ENCODE measurements at regions not wholly inside any gene's neighbourhood (a gene's known extent, or its start where the extent isn't known, plus 50 kb on each side); places are given as distances from the start of the nearest gene placed in this dataset.

GRCh38 chr5:68548959-68549676 lies 333.6 kb downstream of the PIK3R1 start (continued):
- TF ChIP-seq TEAD2 (CRISPR knock-in tag; IDR thresholded peaks at IDR 0.05) (no peak), SIN3B (IDR thresholded peaks at IDR 0.05; ENCODE audit: low read length) (no peak), ZNF570 (CRISPR knock-in tag; IDR thresholded peaks at IDR 0.05; ENCODE audit: borderline replicate concordance) (no peak), CREB1 (IDR thresholded peaks at IDR 0.05) (no peak), CREB1 (CRISPR knock-in tag; IDR thresholded peaks at IDR 0.05) (no peak), MED1 (CRISPR knock-in tag; IDR thresholded peaks at IDR 0.05) (no peak), DR1 (CRISPR knock-in tag; IDR thresholded peaks at IDR 0.05) (no peak), USF2 (IDR thresholded peaks at IDR 0.05; ENCODE audit: low read depth, low read length) (no peak), USF2 (CRISPR knock-in tag; IDR thresholded peaks at IDR 0.05; ENCODE audit: borderline replicate concordance) (no peak), ZNF878 (CRISPR knock-in tag; IDR thresholded peaks at IDR 0.05) (no peak), ZNF331 (CRISPR knock-in tag; IDR thresholded peaks at IDR 0.05) (no peak), ZC3H13 (CRISPR knock-in tag; IDR thresholded peaks at IDR 0.05) (no peak), U2AF1 (optimal IDR thresholded peaks at IDR 0.05; ENCODE audit: low read depth, low read length) (no peak), TOPORS (CRISPR knock-in tag; IDR thresholded peaks at IDR 0.05) (no peak)

- Histone ChIP-seq H3K9me3 (ENCODE audit: low read length) (no peaks in the 10 kb centered on the region), H3K36me3 (replicated peaks in 1 of 2; ENCODE audit: control insufficient read depth in 1 of 2, insufficient read depth in 2 of 2, low read length in 2 of 2) (no peaks in the 10 kb centered on the region), H3K9ac (ENCODE audit: insufficient read depth, low read depth, low read length) (no peak overlapping the region), H3K4me1 (ENCODE audit: insufficient read depth, low read length) (no peaks in the 10 kb centered on the region), H2AFZ (ENCODE audit: low read length) (no peak overlapping the region), H3K4me2 (ENCODE audit: low read depth, low read length) (no peak overlapping the region), H3K79me2 (ENCODE audit: insufficient read depth, low read length) (no peaks in the 10 kb centered on the region), H3K27ac (ENCODE audit: extremely low read length, insufficient read depth, low read length) (no peak overlapping the region), H3K4me3 (replicated peaks in 1 of 3; ENCODE audit: insufficient read depth in 1 of 3, low read depth in 2 of 3, low read length in 3 of 3) (no peak overlapping the region), H3K27me3 (ENCODE audit: control insufficient read depth in 1 of 2, insufficient read depth in 2 of 2, low read length in 2 of 2) (peaks cover 0 to 3% of the 10 kb centered on the region in 2 experiments; a peak in 1 of 5 replicates), H4K20me1 (ENCODE audit: insufficient read depth, low read length) (no peaks in the 10 kb centered on the region)
- intact Hi-C loops (cut with micrococcal nuclease; ENCODE audit: unreplicated experiment) = no loop called here
- POLR2A ChIA-PET = no interaction called here
- FAIRE-seq (no peak), ATAC-seq (no peak), DNase-seq (ENCODE audit: low spot score) (no peak)
- CTCF ChIA-PET (ENCODE audit: low intra/inter-chr PET ratio, low total read pairs) = no interaction called here
- in situ Hi-C loops (cut with HindIII; ENCODE audit: extremely low pct_ligation_motif_present, low pct_unique_long_range_greater_than_20kb) = no loop called here
- BruUV-seq (replicated peaks) = no TSS peak
- no peak for TF ChIP-seq ZSCAN9 (CRISPR knock-in tag; IDR thresholded peaks at IDR 0.05; ENCODE audit: borderline replicate concordance)
- TF ChIP-seq RFX1 (IDR thresholded peaks at IDR 0.05) = no peak
- no peak for TF ChIP-seq KLF11 (CRISPR knock-in tag; IDR thresholded peaks at IDR 0.05)
- no peak for TF ChIP-seq BRF2 (CRISPR knock-in tag; IDR thresholded peaks at IDR 0.05)
Observed at GRCh38 chr5:68550015-68550414, 334.5 kb downstream of the PIK3R1 start.

All from HepG2 (cell line).